Tibial nerve (tissue), 3 donors: ENCODE measurements at regions not wholly inside any gene's neighbourhood (a gene's known extent, or its start where the extent isn't known, plus 50 kb on each side); places are given as distances from the start of the nearest gene placed in this dataset.

Source experiments
- EP300 ChIP-seq, 2 donors: sonication (generic); formaldehyde crosslinking; IDR thresholded peaks; one replicate each; pipeline ENCODE4 v1.6.1; 2017; ENCODE audit warnings: antibody characterized with exemption in 2 of 2, mild to moderate bottlenecking in 1 of 2
- POLR2A ChIP-seq, 2 donors: fragments of 450-650 bp; IDR thresholded peaks; one replicate each; pipeline ENCODE4 v1.6.1; 2017; ENCODE audit warnings: antibody characterized with exemption in 2 of 2, mild to moderate bottlenecking in 2 of 2, moderate library complexity in 2 of 2

GRCh38 chrX:40179283-40179682 lies 81.5 kb upstream of the BCOR start:
- TF ChIP-seq POLR2A (IDR thresholded peaks at IDR 0.05), result no peak
- TF ChIP-seq EP300 (IDR thresholded peaks at IDR 0.05), result peak in 1 of 2 donors; percentile 9
